ENCODE measurements at regions not wholly inside any gene's neighbourhood (a gene's known extent, or its start where the extent isn't known, plus 50 kb on each side); places are given as distances from the start of the nearest gene placed in this dataset.

DNA sequence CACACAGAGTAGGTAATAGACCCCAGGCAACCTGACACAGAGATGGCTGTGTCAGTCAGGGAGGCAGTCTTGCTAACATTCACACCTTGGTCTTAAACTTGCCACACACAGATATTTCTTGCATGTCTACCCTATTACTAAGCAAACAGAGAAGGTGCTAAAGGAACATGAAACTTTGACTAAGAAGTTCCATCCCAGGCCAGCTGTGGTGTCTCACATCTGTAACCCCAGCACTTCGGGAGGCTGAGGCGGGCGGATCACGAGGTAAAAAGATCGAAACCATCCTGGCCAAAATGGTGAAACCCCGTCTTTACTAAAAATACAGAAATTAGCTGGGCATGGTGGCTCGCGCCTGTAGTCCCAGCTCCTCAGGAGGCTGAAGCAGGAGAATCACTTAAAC, 222.4 kb upstream of the JARID2 start:
- no peaks in the 10 kb centered on the region for H3K9me3 Mint-ChIP-seq (ENCODE audit: low read depth, unreplicated experiment)
- BruUV-seq (replicated peaks): no TSS peak
- H3K27me3 Mint-ChIP-seq (ENCODE audit: unreplicated experiment): no peaks in the 10 kb centered on the region
- no peak overlapping the region for H3K27ac Mint-ChIP-seq (ENCODE audit: unreplicated experiment)
- H3K36me3 Mint-ChIP-seq (ENCODE audit: insufficient read depth, unreplicated experiment): no peaks in the 10 kb centered on the region
- TF ChIP-seq, protein P1, sequence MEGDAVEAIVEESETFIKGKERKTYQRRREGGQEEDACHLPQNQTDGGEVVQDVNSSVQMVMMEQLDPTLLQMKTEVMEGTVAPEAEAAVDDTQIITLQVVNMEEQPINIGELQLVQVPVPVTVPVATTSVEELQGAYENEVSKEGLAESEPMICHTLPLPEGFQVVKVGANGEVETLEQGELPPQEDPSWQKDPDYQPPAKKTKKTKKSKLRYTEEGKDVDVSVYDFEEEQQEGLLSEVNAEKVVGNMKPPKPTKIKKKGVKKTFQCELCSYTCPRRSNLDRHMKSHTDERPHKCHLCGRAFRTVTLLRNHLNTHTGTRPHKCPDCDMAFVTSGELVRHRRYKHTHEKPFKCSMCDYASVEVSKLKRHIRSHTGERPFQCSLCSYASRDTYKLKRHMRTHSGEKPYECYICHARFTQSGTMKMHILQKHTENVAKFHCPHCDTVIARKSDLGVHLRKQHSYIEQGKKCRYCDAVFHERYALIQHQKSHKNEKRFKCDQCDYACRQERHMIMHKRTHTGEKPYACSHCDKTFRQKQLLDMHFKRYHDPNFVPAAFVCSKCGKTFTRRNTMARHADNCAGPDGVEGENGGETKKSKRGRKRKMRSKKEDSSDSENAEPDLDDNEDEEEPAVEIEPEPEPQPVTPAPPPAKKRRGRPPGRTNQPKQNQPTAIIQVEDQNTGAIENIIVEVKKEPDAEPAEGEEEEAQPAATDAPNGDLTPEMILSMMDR (IDR thresholded peaks at IDR 0.05; ENCODE audit: unreplicated experiment): no peak
- CTCF ChIA-PET: interaction anchor here (0.7 kb wide), 1 partner anchor 192 kb away, joined by 7 read pairs; no protein-coding TSS in a partner anchor
- intact Hi-C loops (cut with micrococcal nuclease; ENCODE audit: unreplicated experiment): no loop called here
- no peak for DNase-seq
- H3K4me3 Mint-ChIP-seq (ENCODE audit: low read depth, unreplicated experiment): no peak overlapping the region
- no peaks in the 10 kb centered on the region for H3K4me1 Mint-ChIP-seq (ENCODE audit: low read depth, unreplicated experiment)

DNA sequence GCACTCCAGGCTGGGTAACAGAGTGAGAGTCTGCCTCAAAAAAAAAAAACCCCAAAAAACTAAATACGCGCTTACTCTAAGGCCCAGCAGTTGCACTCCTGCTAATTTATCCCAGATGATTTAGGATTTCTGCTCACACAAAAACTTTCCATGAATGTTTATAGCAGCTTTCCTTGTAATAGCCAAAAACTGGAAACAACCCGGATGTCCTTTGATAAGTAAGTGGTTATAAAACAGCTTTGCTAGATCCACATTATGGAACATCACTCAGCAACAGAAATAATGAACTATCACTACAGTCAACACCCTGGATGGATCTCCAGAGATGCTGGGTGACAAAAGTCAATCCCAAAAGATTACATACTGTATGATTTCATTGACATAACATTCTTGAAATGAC, 220.4 kb upstream of the JARID2 start:
- no peak for DNase-seq
- Mint-ChIP-seq H3K4me1 (ENCODE audit: low read depth, unreplicated experiment) (no peaks in the 10 kb centered on the region), H3K4me3 (ENCODE audit: low read depth, unreplicated experiment) (no peak overlapping the region), H3K9me3 (ENCODE audit: low read depth, unreplicated experiment) (no peaks in the 10 kb centered on the region), H3K36me3 (ENCODE audit: insufficient read depth, unreplicated experiment) (no peaks in the 10 kb centered on the region), H3K27me3 (ENCODE audit: unreplicated experiment) (no peaks in the 10 kb centered on the region), H3K27ac (ENCODE audit: unreplicated experiment) (no peak overlapping the region)
- intact Hi-C loops (cut with micrococcal nuclease; ENCODE audit: unreplicated experiment): no loop called here
- TF ChIP-seq, protein P1 (IDR thresholded peaks at IDR 0.05; ENCODE audit: unreplicated experiment): no peak
- BruUV-seq (replicated peaks): no TSS peak
- CTCF ChIA-PET: no interaction called here

DNA sequence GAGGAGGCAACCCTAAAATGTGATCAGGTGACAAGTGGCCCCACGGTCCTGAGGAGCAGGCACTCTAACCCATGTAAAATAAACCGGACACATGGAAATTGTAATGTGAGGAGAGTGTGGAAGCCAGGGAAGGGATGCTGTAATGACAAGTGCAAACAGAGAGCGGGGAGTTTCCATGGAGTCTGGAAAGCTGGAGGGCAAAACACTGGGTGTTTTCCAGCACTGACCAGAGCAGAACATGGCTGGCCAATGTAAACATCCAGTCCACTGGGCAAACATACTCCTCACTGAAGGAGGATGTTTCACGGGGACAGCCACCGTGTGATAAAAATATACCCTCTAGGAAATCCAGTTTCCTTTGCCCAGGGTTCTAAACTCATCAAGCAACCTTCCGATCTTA, 219.0 kb upstream of the JARID2 start:
- no TSS peak for BruUV-seq (replicated peaks)
- CTCF ChIA-PET: interaction anchor here (0.6 kb wide), 1 partner anchor 46 kb away, joined by 3 read pairs; no protein-coding TSS in a partner anchor

DNA sequence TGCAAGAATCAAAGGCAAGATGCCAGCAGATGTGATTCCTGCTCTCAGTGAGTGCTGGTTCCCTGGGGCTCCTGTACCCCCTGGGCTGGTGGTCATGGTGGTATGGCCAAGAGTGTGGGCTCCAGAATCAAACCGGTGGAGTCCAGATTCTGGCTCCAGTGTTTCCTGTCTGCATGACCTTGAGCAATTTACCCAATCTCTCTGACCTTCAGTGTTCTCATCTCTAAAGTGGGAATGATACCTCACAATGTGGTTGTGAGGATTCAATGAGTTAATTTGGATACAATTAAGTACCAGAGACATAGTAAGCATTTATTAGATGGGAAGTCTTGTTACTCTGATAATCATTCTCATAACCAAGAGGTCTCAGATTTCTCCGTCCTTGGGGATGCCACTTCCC, 218.4 kb upstream of the JARID2 start:
- intact Hi-C loops (cut with micrococcal nuclease; ENCODE audit: unreplicated experiment): no loop called here
- no peaks in the 10 kb centered on the region for H3K36me3 Mint-ChIP-seq (ENCODE audit: insufficient read depth, unreplicated experiment)
- no peaks in the 10 kb centered on the region for H3K27me3 Mint-ChIP-seq (ENCODE audit: unreplicated experiment)
- CTCF ChIA-PET: no interaction called here
- DNase-seq: no peak
- TF ChIP-seq, protein P1 (IDR thresholded peaks at IDR 0.05; ENCODE audit: unreplicated experiment): no peak
- H3K9me3 Mint-ChIP-seq (ENCODE audit: low read depth, unreplicated experiment): no peaks in the 10 kb centered on the region
- no peak overlapping the region for H3K27ac Mint-ChIP-seq (ENCODE audit: unreplicated experiment)
- H3K4me1 Mint-ChIP-seq (ENCODE audit: low read depth, unreplicated experiment): no peaks in the 10 kb centered on the region
- no peak overlapping the region for H3K4me3 Mint-ChIP-seq (ENCODE audit: low read depth, unreplicated experiment)
- no TSS peak for BruUV-seq (replicated peaks)

More for the DNA sequence above, 219.0 kb upstream of the JARID2 start:
- no peak for DNase-seq
- TF ChIP-seq, protein P1 (IDR thresholded peaks at IDR 0.05; ENCODE audit: unreplicated experiment): no peak
- intact Hi-C loops (cut with micrococcal nuclease; ENCODE audit: unreplicated experiment): no loop called here
- Mint-ChIP-seq H3K27ac (ENCODE audit: unreplicated experiment) (no peak overlapping the region), H3K4me1 (ENCODE audit: low read depth, unreplicated experiment) (no peaks in the 10 kb centered on the region), H3K9me3 (ENCODE audit: low read depth, unreplicated experiment) (no peaks in the 10 kb centered on the region), H3K27me3 (ENCODE audit: unreplicated experiment) (no peaks in the 10 kb centered on the region), H3K36me3 (ENCODE audit: insufficient read depth, unreplicated experiment) (no peaks in the 10 kb centered on the region), H3K4me3 (ENCODE audit: low read depth, unreplicated experiment) (no peak overlapping the region)
